Lower lobe of right lung (tissue), 2 donors: ENCODE measurements at regions not wholly inside any gene's neighbourhood (a gene's known extent, or its start where the extent isn't known, plus 50 kb on each side); places are given as distances from the start of the nearest gene placed in this dataset.

Experiments
- ATAC-seq, 2 donors: fragments of 200-7000 bp; cut with Tn5 transposase; one replicate each; pipeline ENCODE4 v1.9.1; 2020 to 2022; ENCODE audit warnings: mild to moderate bottlenecking in 2 of 2, moderate library complexity in 2 of 2
- DNase-seq: peaks from one replicate; pipeline ENCODE4 v3.0.0-alpha.2; 2020
- H3K27ac ChIP-seq: fragments of 200-600 bp; one replicate; pipeline ENCODE4 v1.8.0; 2022
- H3K27me3 ChIP-seq: fragments of 200-600 bp; one replicate; pipeline ENCODE4 v1.8.0; 2022; ENCODE audit warnings: low read depth
- H3K36me3 ChIP-seq: fragments of 200-600 bp; one replicate; pipeline ENCODE4 v1.8.0; 2022; ENCODE audit warnings: mild to moderate bottlenecking
- H3K4me1 ChIP-seq: fragments of 200-600 bp; one replicate; pipeline ENCODE4 v1.8.0; 2022
- H3K4me3 ChIP-seq: fragments of 200-600 bp; one replicate; pipeline ENCODE4 v1.8.0; 2022; ENCODE audit warnings: mild to moderate bottlenecking
- H3K9me3 ChIP-seq: fragments of 200-600 bp; one replicate; pipeline ENCODE4 v1.8.0; 2022
- intact Hi-C: fragments of 100-400 bp; cut with DNase I; formaldehyde crosslinking; loops from one replicate; pipeline ENCODE4 v1.11.0; 2022
- TF ChIP-seq, protein P1 (sequence below): fragments of 200-600 bp; IDR thresholded peaks from one replicate; pipeline ENCODE4 v1.8.0; 2022; ENCODE audit warnings: antibody characterized with exemption, mild to moderate bottlenecking
- donor health status: DM: no; HTN: yes; CAD: no; lungs with severe emphysema.

DNA sequence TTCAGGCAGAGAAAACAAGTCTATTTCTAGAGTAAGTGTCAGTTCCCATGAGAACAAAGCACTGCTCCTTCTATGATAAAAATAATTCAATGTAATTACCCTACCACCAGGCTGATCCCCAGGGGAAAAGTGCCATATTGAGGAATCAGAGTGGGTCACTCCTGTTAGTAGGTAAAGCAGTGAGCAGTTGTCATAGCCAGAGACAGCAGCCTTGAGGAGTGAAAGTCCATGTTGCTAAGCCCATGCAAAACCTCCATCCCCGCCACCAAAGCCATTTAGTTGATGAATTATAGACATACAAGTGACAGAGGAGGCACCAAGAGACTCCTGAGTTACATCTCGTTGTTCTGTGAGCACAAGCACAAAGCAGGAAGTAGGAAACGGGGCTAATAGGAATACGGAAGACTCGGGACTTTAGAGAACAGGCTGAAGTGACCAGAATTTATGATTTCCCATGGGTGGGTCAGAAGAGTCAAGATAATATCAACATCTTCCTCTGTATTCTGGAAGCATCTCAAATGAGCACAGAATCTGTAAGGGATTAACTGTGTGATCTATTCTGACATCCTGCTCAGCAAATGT lies 197.9 kb downstream of the MAFB start:
- Histone ChIP-seq H3K4me1 (peaks cover 16% of the 10 kb centered on the region), H3K4me3 (no peak overlapping the region), H3K36me3 (no peaks in the 10 kb centered on the region), H3K9me3 (peaks cover 6% of the 10 kb centered on the region), H3K27ac (no peak overlapping the region), H3K27me3 (no peaks in the 10 kb centered on the region)
- TF ChIP-seq, protein P1, sequence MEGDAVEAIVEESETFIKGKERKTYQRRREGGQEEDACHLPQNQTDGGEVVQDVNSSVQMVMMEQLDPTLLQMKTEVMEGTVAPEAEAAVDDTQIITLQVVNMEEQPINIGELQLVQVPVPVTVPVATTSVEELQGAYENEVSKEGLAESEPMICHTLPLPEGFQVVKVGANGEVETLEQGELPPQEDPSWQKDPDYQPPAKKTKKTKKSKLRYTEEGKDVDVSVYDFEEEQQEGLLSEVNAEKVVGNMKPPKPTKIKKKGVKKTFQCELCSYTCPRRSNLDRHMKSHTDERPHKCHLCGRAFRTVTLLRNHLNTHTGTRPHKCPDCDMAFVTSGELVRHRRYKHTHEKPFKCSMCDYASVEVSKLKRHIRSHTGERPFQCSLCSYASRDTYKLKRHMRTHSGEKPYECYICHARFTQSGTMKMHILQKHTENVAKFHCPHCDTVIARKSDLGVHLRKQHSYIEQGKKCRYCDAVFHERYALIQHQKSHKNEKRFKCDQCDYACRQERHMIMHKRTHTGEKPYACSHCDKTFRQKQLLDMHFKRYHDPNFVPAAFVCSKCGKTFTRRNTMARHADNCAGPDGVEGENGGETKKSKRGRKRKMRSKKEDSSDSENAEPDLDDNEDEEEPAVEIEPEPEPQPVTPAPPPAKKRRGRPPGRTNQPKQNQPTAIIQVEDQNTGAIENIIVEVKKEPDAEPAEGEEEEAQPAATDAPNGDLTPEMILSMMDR: no peak
- no peak for ATAC-seq
- intact Hi-C loops: no loop called here
- DNase-seq: no peak

DNA sequence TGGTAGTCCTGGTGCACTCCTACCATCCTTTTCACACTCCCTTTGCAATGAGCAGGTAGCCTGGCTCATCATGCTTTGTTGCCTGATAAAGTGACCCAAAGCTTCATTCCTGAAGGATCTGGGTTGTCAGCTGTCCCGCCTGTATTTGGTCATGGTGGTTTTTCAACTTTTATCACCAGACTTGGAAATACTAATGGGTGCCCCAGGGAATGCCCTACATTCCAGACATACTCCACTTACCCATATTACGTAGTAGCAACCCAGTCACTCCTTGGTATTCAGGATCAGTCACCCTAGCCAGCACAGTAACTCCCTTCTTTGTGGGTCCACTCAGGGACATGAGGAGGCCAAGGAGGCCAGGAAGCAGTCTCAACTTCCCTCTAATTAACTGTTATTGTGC lies 199.2 kb downstream of the MAFB start:
- intact Hi-C loops: no loop called here
- ATAC-seq: no peak

DNA sequence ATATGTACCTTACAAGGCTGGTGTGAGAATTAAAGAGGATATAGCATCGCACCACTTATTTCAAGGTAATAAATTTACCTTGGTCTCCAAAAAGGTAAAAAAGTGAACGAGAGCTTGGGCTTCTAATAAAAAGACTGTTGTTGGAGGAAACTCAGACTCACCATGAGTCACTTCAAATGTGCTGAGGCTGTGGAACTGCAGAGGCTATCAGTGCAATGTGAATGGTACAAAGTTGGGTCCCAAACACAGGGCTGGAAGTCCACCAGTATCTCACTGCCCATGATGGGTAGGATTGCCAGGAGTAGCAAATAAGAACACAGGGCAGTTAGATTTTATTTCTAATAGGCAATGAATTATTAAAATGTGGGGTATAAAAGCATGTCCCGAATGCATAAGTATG lies 200.6 kb downstream of the MAFB start:
- intact Hi-C loops: no loop called here
- peaks cover 7% of the 10 kb centered on the region for H3K9me3 ChIP-seq
- no peaks in the 10 kb centered on the region for H3K27me3 ChIP-seq
- H3K36me3 ChIP-seq: no peaks in the 10 kb centered on the region
- H3K4me3 ChIP-seq: no peak overlapping the region
- H3K27ac ChIP-seq: no peak overlapping the region
- H3K4me1 ChIP-seq: peaks cover 8% of the 10 kb centered on the region
- TF ChIP-seq, protein P1: no peak
- ATAC-seq (no peak), DNase-seq (no peak)

More for the DNA sequence above, 199.2 kb downstream of the MAFB start:
- Histone ChIP-seq H3K27ac (no peak overlapping the region), H3K9me3 (peaks cover 7% of the 10 kb centered on the region), H3K36me3 (no peaks in the 10 kb centered on the region), H3K4me3 (no peak overlapping the region), H3K4me1 (peaks cover 16% of the 10 kb centered on the region), H3K27me3 (no peaks in the 10 kb centered on the region)
- no peak for DNase-seq
- TF ChIP-seq, protein P1: no peak

DNA sequence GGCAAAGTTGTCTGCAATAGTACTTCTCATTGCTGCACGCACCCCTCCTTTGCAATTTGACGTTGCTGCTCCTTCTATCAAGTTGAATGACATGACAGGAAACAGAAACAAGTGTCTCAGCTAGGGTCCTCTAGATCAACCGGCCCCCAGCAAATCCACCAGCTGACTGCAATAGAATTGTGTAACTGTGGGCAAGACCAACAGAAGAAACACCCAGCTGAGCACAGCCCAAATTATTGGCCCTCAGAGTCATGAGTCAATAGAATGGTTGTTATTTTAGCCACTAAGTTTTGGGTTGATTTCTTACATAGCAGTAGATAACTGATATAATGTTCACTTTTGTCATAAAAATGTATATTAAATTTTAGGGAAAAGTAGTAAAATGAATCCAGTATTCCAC lies 202.7 kb downstream of the MAFB start:
- TF ChIP-seq, protein P1: no peak
- Histone ChIP-seq H3K9me3 (peaks cover 7% of the 10 kb centered on the region), H3K36me3 (no peaks in the 10 kb centered on the region), H3K4me3 (no peak overlapping the region), H3K27ac (no peak overlapping the region), H3K27me3 (no peaks in the 10 kb centered on the region), H3K4me1 (no peaks in the 10 kb centered on the region)
- no peak for DNase-seq
- no peak for ATAC-seq
- intact Hi-C loops: no loop called here

DNA sequence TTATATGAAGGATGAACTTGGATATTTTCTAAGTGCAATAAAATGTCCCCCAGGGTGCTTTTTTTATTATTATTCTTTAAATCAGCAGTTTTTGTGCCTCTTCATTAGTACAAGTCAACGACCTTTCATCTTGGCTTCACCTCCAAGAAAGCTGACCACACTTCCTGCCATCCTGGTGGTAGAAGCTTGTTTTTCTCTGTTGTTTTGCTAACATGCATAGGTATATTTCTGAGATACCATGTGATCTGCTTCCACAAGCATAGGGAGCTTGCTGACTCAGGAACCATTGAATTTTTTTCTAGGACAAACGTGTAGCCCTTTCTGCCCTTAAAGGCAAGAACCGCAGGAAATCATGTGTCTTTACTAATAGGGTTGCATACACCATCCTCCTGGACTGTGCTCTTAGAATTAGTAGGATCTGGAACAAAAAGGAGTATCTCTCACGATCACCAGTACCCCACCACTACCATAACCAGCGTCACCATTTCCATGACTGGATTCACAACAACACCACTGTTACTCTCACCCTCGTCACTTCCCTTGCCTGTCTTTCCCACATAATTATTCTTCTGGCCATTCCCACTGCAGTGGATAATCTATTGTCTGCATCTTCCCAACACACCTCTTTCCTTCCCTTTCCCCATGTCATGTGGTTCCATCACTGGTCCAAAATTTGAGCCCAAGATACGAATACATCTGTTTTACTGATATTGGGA lies 207.1 kb downstream of the MAFB start:
- TF ChIP-seq, protein P1: no peak
- Histone ChIP-seq H3K27ac (no peak overlapping the region), H3K9me3 (peaks cover 7% of the 10 kb centered on the region), H3K4me1 (no peaks in the 10 kb centered on the region), H3K27me3 (no peaks in the 10 kb centered on the region), H3K4me3 (no peak overlapping the region), H3K36me3 (no peaks in the 10 kb centered on the region)
- ATAC-seq: no peak
- intact Hi-C loops: no loop called here
- no peak for DNase-seq
